Stimulated activated CD8-positive, alpha-beta memory T cell treated with anti-CD3 and anti-CD28 coated beads, Interleukin-15, amount 100 ng/mL, for 4 hours (primary cell): ENCODE measurements at regions not wholly inside any gene's neighbourhood (a gene's known extent, or its start where the extent isn't known, plus 50 kb on each side); places are given as distances from the start of the nearest gene placed in this dataset.

Source experiments
- DNase-seq, 2 donors: peaks; one replicate each; pipeline ENCODE4 v3.0.0-alpha.2; 2020; ENCODE audit warnings: low read depth in 2 of 2

DNA sequence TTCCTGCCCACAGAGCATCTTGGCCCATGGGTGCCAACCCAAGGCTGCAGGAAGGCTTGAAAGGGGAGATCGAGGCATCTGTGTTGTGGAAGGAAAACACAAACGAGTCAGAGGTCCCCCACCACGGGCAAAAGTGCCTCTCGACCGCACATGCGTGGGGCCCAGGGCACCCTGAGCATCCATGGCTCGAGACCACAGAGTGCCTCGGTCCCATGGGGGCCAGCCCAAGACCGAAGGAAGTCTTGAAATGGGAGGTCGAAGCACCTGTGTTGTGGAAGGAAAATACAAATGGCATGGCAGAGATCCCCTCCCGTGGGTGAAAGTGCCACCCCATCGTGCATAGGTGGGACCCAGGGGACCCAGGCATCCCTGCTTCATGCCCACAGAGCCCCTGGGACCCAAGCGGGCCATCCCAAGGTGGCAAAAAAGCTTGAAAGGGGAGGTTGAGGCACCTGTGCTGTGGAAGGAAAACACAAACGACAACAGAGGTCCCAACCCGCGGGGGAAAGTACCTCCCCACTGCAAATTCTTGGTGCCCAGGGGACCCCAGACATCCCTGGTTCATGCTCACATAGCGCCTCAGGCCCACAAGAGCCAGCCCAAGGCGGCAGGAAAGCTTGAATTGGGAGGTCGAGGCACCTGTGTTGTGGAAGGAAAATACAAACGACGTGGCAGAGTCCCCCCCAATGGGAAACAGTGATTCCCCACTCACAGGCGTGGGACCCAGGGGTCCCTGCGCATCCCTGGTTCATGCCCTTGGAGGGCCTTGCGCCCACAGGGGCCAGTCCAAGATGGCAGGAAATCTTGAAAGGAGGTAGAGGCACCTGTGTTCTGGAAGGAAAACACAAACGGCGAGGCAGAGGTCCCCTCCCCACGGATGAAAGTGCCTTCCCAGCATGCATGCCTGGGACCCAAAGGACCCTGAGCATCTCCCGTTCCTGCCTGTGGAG, 373.0 kb downstream of the ALG10 start:
- DNase-seq: no peak

GRCh38 chr12:34396006-34396860, 373.9 kb downstream of the ALG10 start:
- DNase-seq: no peak

GRCh38 chr12:34396861-34397590, 374.7 kb downstream of the ALG10 start:
- no peak for DNase-seq

DNA sequence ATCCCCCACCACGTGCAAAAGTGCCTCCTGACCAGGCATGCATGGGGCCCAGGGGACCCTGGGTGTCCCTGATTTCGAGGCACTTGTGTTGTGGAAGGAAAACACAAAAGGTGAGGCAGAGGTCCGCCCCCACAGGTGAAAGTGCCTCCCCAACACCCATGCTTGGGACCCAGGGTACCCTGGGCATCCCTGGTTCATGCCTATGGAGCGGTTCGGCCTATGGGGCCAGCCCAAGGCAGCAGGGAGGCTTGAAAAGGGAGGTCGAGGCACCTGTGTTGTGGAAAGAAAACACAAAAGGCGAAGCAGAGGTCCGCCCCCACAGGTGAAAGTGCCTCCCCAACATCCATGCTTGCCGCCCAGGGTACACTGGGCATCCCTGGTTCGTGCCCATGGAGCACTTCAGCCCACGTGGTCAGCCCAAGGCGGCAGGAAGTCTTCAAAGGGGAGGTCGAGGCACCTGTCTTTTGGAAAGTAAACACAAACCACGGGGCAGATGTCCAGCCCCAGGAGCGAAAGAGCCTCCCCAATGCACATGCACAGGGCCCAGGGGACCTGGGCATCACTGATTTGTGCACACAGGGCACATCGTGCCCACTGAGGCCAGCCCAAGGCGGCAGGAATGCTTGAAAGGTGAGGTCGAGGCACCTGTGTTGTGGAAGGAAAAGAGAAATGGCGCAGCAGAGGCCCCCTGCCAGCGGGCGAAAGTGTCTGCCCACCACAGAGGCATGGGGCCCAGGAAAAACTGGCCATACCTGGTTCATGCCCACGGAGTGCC, 375.5 kb downstream of the ALG10 start:
- DNase-seq: no peak

DNA sequence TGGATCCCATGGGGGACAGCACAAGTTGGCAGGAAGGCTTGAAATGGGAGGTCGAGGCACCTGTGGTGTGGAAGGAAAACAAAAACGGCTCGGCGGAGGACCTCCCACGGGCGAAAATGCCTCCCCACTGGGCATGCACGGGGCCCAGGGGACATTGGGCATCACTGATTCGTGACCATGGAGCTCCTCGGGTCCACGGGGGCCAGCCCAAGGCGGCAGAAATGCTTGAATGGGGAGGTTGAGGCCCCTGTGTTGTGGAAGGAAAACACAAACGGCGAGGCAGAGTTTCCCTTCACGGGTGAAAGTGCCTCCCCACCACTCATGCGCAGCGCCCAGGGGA, 376.0 kb downstream of the ALG10 start:
- DNase-seq: no peak

- no peak for DNase-seq
Measured at GRCh38 chr12:34398706-34399630, 376.7 kb downstream of the ALG10 start.

- DNase-seq: no peak
Measured at GRCh38 chr12:34399631-34400410, 377.5 kb downstream of the ALG10 start.

GRCh38 chr12:34400411-34400881, 378.1 kb downstream of the ALG10 start:
- no peak for DNase-seq

DNA sequence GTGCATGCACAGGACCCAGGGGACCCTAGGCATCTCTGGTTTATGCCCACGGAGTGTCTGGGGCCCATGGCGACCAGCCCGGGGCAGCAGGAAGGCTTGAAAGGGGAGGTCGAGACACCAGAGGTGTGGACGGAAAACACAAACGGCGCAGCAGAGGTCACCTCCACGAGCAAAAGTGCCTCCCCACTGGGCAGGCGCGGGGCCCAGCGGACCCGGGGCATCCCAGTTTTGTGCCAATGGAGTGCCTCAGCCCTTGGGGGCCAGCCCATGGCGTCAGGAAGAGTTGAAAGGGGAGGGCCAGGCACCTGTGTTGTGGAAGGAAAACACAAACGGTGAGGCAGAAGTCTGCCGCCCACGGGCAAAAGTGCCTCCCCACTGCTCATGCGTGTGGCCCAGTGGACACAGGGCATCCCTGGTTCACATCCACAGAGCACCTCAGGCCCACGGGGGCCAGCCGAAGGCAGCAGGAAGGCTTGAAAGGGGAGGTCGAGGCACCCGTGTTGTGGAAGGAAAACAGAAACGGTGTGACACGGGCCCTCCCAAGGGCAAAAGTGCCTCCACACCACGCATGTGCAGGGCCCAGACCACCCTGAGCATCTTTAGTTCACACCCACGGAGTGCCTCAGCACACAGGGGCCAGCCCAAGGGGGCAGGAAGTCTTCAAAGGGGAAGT, 378.8 kb downstream of the ALG10 start:
- no peak for DNase-seq

DNA sequence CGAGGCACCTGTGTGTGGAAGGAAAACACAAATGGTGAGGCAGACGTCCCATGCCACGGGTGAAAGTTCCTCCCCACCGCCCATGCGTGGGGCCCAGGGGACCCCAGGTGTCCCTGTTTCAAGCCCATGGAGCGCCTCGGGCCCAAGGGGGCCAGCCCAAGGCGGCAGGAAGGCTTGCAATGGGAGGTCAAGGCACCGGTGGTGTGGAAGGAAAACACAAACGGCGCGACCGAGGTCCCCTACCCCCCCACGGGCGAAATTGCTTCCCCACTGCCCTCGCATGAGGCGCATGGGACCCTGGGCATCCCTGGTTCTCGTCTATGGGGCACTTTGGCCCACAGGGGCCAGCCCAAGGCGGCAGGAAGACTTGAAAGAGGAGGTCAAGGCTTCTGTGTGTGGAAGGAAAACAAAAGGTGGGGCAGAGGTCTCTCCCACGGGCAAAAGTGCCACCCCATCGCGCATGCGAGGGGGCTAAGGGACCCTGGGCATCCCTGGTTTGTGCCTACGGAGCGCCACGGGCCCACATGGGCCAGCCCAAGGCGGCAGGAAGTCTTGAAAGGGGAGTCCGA, 379.4 kb downstream of the ALG10 start:
- no peak for DNase-seq

GRCh38 chr12:34402228-34402898, 380.1 kb downstream of the ALG10 start:
- DNase-seq: no peak

- no peak for DNase-seq
Measured at GRCh38 chr12:34402899-34403705, 380.8 kb downstream of the ALG10 start.

- no peak for DNase-seq
Measured at GRCh38 chr12:34403706-34404376, 381.5 kb downstream of the ALG10 start.

DNA sequence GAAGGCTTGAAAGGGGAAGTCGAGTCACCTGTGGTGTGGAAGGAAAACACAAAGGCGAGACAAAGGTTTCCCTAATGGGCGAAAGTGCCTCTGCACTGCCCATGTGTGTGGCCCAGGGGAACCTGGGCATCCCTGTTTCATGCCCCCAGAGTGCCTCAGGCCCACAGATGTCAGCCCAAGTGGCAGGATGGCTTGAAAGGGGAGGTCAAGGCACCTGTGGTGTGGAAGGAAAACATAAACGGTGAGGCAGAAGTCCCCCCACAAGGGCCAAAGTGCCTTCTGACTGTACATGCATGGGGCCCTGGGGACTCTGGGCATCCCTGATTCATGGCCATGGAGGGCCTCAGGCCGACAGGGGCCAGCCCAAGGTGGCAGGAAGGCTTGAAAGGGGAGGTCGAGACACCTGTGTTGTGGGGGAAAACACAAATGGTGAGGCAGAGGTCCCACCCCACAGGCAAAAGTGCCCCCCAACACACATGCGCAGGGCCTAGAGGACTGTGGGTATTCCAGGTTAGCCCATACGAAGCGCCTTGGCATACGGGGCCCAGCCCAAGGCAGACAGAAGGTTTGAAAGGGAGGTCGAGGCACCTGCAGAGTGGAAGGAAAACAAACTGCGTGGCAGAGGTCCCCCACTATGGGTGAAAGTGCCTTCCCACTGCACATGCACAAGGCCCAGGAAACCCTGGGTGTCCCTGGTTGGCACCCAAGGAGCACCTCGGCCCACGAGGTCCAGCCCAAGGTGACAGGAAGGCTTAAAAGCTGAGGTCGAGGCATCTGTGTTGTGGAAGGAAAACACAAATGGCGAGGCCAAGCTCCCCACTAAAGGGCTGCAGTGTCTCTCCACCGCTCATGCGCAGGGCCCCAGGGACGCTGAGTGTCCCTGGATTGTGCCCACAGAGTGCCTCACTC, 382.3 kb downstream of the ALG10 start:
- DNase-seq: no peak
